ENCODE measurements at regions not wholly inside any gene's neighbourhood (a gene's known extent, or its start where the extent isn't known, plus 50 kb on each side); places are given as distances from the start of the nearest gene placed in this dataset.
"Not testable (repeated sequence)": the region's sequence is repeated elsewhere in the genome, so short reads cannot be mapped to it uniquely, and the experiment has no call there.

GRCh38 chr10:5576780-5577624 is 52.2 kb downstream of the CALML3 start:
- CTCF ChIA-PET, result no interaction called here
- Mint-ChIP-seq H3K4me1 (ENCODE audit: low read depth) (no peaks in the 10 kb centered on the region), H3K36me3 (ENCODE audit: low read depth) (no peaks in the 10 kb centered on the region), H3K9me3 (no peaks in the 10 kb centered on the region), H3K27me3 (ENCODE audit: low read depth) (no peaks in the 10 kb centered on the region), H3K27ac (no peak overlapping the region), H3K4me3 (no peak overlapping the region)
- intact Hi-C loops (cut with micrococcal nuclease), result no loop called here
- DNase-seq, result no peak

GRCh38 chr10:5580038-5580428 is 55.3 kb downstream of the CALML3 start:
- H3K4me1 Mint-ChIP-seq (ENCODE audit: low read depth); intact Hi-C loops (cut with micrococcal nuclease); DNase-seq; H3K27me3 Mint-ChIP-seq (ENCODE audit: low read depth); CTCF ChIA-PET; H3K4me3 Mint-ChIP-seq; H3K36me3 Mint-ChIP-seq (ENCODE audit: low read depth); H3K9me3 Mint-ChIP-seq; H3K27ac Mint-ChIP-seq: not testable (repeated sequence)

- no peaks in the 10 kb centered on the region for H3K4me1 Mint-ChIP-seq (ENCODE audit: low read depth)
- DNase-seq, result no peak
- no peaks in the 10 kb centered on the region for H3K36me3 Mint-ChIP-seq (ENCODE audit: low read depth)
- intact Hi-C loops (cut with micrococcal nuclease), result no loop called here
- H3K27ac Mint-ChIP-seq, result no peak overlapping the region
- no peaks in the 10 kb centered on the region for H3K27me3 Mint-ChIP-seq (ENCODE audit: low read depth)
- CTCF ChIA-PET, result interaction anchor here (0.7 kb wide), 1 partner anchor 47 kb away, joined by 5 read pairs; no protein-coding TSS in a partner anchor
- no peaks in the 10 kb centered on the region for H3K9me3 Mint-ChIP-seq
- H3K4me3 Mint-ChIP-seq, result no peak overlapping the region
Observed at GRCh38 chr10:5581670-5582566, 57.2 kb downstream of the CALML3 start.

- Mint-ChIP-seq H3K4me3 (no peak overlapping the region), H3K9me3 (no peaks in the 10 kb centered on the region), H3K4me1 (ENCODE audit: low read depth) (no peaks in the 10 kb centered on the region), H3K36me3 (ENCODE audit: low read depth) (no peaks in the 10 kb centered on the region), H3K27ac (no peak overlapping the region), H3K27me3 (ENCODE audit: low read depth) (no peaks in the 10 kb centered on the region)
- intact Hi-C loops (cut with micrococcal nuclease), result no loop called here
- DNase-seq, result no peak
- CTCF ChIA-PET, result interaction anchor here (0.6 to 0.7 kb wide), 3 partner anchors 47 to 680 kb away, joined by 3 to 5 read pairs (median 3); no protein-coding TSS in a partner anchor
Observed at GRCh38 chr10:5582736-5583135, 58.0 kb downstream of the CALML3 start.

- no peak overlapping the region for H3K4me3 Mint-ChIP-seq
- no peak overlapping the region for H3K27ac Mint-ChIP-seq
- CTCF ChIA-PET, result interaction anchor here (1.2 to 2.9 kb wide), 2 partner anchors 17 to 40 kb away, joined by 3 to 11 read pairs; no protein-coding TSS in a partner anchor
- H3K27me3 Mint-ChIP-seq (ENCODE audit: low read depth), result no peaks in the 10 kb centered on the region
- DNase-seq, result no peak
- H3K4me1 Mint-ChIP-seq (ENCODE audit: low read depth), result no peaks in the 10 kb centered on the region
- H3K36me3 Mint-ChIP-seq (ENCODE audit: low read depth), result no peaks in the 10 kb centered on the region
- no peaks in the 10 kb centered on the region for H3K9me3 Mint-ChIP-seq
- intact Hi-C loops (cut with micrococcal nuclease), result no loop called here
Observed at GRCh38 chr10:5583525-5584175, 58.9 kb downstream of the CALML3 start.

GRCh38 chr10:5584895-5585516 is 60.2 kb downstream of the CALML3 start:
- no peaks in the 10 kb centered on the region for H3K36me3 Mint-ChIP-seq (ENCODE audit: low read depth)
- H3K9me3 Mint-ChIP-seq, result no peaks in the 10 kb centered on the region
- CTCF ChIA-PET, result interaction anchor here (0.5 to 2.9 kb wide), 3 partner anchors 15 to 201 kb away, joined by 3 to 11 read pairs (median 4); no protein-coding TSS in a partner anchor
- H3K27me3 Mint-ChIP-seq (ENCODE audit: low read depth), result no peaks in the 10 kb centered on the region
- no peak overlapping the region for H3K27ac Mint-ChIP-seq
- intact Hi-C loops (cut with micrococcal nuclease), result no loop called here
- DNase-seq, result no peak
- peaks cover 2% of the 10 kb centered on the region for H3K4me1 Mint-ChIP-seq (ENCODE audit: low read depth)
- H3K4me3 Mint-ChIP-seq, result no peak overlapping the region

GRCh38 chr10:5585517-5586206 is 60.9 kb downstream of the CALML3 start:
- CTCF ChIA-PET, result interaction anchor here (0.5 to 2.9 kb wide), 2 partner anchors 38 to 202 kb away, joined by 4 to 11 read pairs; no protein-coding TSS in a partner anchor
- intact Hi-C loops (cut with micrococcal nuclease), result no loop called here
- H3K4me3 Mint-ChIP-seq, result no peak overlapping the region
- H3K36me3 Mint-ChIP-seq (ENCODE audit: low read depth), result no peaks in the 10 kb centered on the region
- peaks cover 4% of the 10 kb centered on the region for H3K4me1 Mint-ChIP-seq (ENCODE audit: low read depth)
- no peak for DNase-seq
- no peaks in the 10 kb centered on the region for H3K9me3 Mint-ChIP-seq
- no peak overlapping the region for H3K27ac Mint-ChIP-seq
- H3K27me3 Mint-ChIP-seq (ENCODE audit: low read depth), result no peaks in the 10 kb centered on the region

GRCh38 chr10:5587151-5588079 is 62.7 kb downstream of the CALML3 start:
- no peak overlapping the region for H3K4me3 Mint-ChIP-seq
- CTCF ChIA-PET, result no interaction called here
- no peak for DNase-seq
- no peaks in the 10 kb centered on the region for H3K27me3 Mint-ChIP-seq (ENCODE audit: low read depth)
- H3K36me3 Mint-ChIP-seq (ENCODE audit: low read depth), result no peaks in the 10 kb centered on the region
- H3K27ac Mint-ChIP-seq, result no peak overlapping the region
- intact Hi-C loops (cut with micrococcal nuclease), result no loop called here
- H3K9me3 Mint-ChIP-seq, result no peaks in the 10 kb centered on the region
- H3K4me1 Mint-ChIP-seq (ENCODE audit: low read depth), result peaks cover 4% of the 10 kb centered on the region

GRCh38 chr10:5588080-5588453 is 63.3 kb downstream of the CALML3 start:
- no peaks in the 10 kb centered on the region for H3K9me3 Mint-ChIP-seq
- H3K36me3 Mint-ChIP-seq (ENCODE audit: low read depth), result no peaks in the 10 kb centered on the region

GRCh38 chr10:5588603-5589002 is 63.8 kb downstream of the CALML3 start:
- H3K4me3 Mint-ChIP-seq, result no peak overlapping the region
- CTCF ChIA-PET, result no interaction called here
- no peaks in the 10 kb centered on the region for H3K9me3 Mint-ChIP-seq
- no peak for DNase-seq
- intact Hi-C loops (cut with micrococcal nuclease), result no loop called here
- peaks cover 4% of the 10 kb centered on the region for H3K4me1 Mint-ChIP-seq (ENCODE audit: low read depth)
- H3K27me3 Mint-ChIP-seq (ENCODE audit: low read depth), result no peaks in the 10 kb centered on the region
- no peak overlapping the region for H3K27ac Mint-ChIP-seq
- H3K36me3 Mint-ChIP-seq (ENCODE audit: low read depth), result no peaks in the 10 kb centered on the region

More at GRCh38 chr10:5588080-5588453, 63.3 kb downstream of the CALML3 start:
- intact Hi-C loops (cut with micrococcal nuclease), result no loop called here
- H3K4me1 Mint-ChIP-seq (ENCODE audit: low read depth), result peaks cover 4% of the 10 kb centered on the region
- H3K4me3 Mint-ChIP-seq, result no peak overlapping the region
- CTCF ChIA-PET, result no interaction called here
- H3K27ac Mint-ChIP-seq, result no peak overlapping the region
- no peaks in the 10 kb centered on the region for H3K27me3 Mint-ChIP-seq (ENCODE audit: low read depth)
- no peak for DNase-seq
